Upper lobe of left lung (tissue), 6 donors: ENCODE measurements at regions not wholly inside any gene's neighbourhood (a gene's known extent, or its start where the extent isn't known, plus 50 kb on each side); places are given as distances from the start of the nearest gene placed in this dataset.

Source experiments
- ATAC-seq, 2 donors: fragments of 200-7000 bp; cut with Tn5 transposase; one replicate each; pipeline ENCODE4 v1.9.1; 2022; ENCODE audit warnings: mild to moderate bottlenecking in 2 of 2, moderate library complexity in 2 of 2; ENCODE audit not compliant: low FRiP score in 2 of 2
- DNase-seq, 2 donors: peaks; one replicate each; pipeline ENCODE4 v3.0.0-alpha.2; 2019 to 2020
- H3K27ac ChIP-seq, 4 donors: fragments of 200-600 bp; sonication (generic); one replicate each; pipeline ENCODE4 v1.5.1; 2016 to 2019
- H3K27me3 ChIP-seq, 4 donors: fragments of 200-600 bp; sonication (generic); one replicate each; pipeline ENCODE4 v1.5.1; 2017 to 2019
- H3K36me3 ChIP-seq, 4 donors: fragments of 200-600 bp; sonication (generic); one replicate each; pipeline ENCODE4 v1.5.1; 2016 to 2019
- H3K4me1 ChIP-seq, 4 donors: fragments of 200-600 bp; sonication (generic); one replicate each; pipeline ENCODE4 v1.5.1; 2018 to 2019
- H3K4me3 ChIP-seq, 4 donors: fragments of 200-600 bp; sonication (generic); one replicate each; pipeline ENCODE4 v1.5.1; 2017 to 2019; ENCODE audit warnings: mild to moderate bottlenecking in 2 of 4, moderate library complexity in 1 of 4
- H3K9me3 ChIP-seq, 4 donors: fragments of 200-600 bp; sonication (generic); one replicate each; pipeline ENCODE4 v1.5.1; 2018 to 2019
- CTCF ChIP-seq, 6 experiments: fragments of 450-650 bp in 4 of 6; fragments of 200-600 bp in 2 of 6; sonication (generic) in 2 of 6; IDR thresholded peaks; one replicate each; pipeline ENCODE4 v1.5.1; 2016 to 2019; ENCODE audit warnings: antibody characterized with exemption in 6 of 6
- EP300 ChIP-seq, 4 donors: sonication (generic); formaldehyde crosslinking; IDR thresholded peaks; one replicate each; pipeline ENCODE4 v1.5.1; 2017; ENCODE audit warnings: antibody characterized with exemption in 4 of 4, control low read depth in 2 of 4
- POLR2A ChIP-seq, 4 donors: fragments of 450-650 bp; IDR thresholded peaks; one replicate each; pipeline ENCODE4 v1.5.1; 2016 to 2017; ENCODE audit warnings: antibody characterized with exemption in 4 of 4, mild to moderate bottlenecking in 2 of 4
- POLR2AphosphoS5 ChIP-seq, 2 donors: sonication (generic); formaldehyde crosslinking; IDR thresholded peaks; one replicate each; pipeline ENCODE4 v1.5.1; 2017; ENCODE audit warnings: antibody characterized with exemption in 2 of 2
- WGBS, 2 donors: methylation state at CpG; one replicate each; pipeline ENCODE4 v1.1.5; 2017 to 2018; 5-methylcytosine and 5-hydroxymethylcytosine counted together
- donor health status: DM: no; HTN: no; CAD: no; lungs with moderate emphysema.
- donor health status: DM: no; HTN: yes; CAD: no; lungs with severe emphysema.

DNA sequence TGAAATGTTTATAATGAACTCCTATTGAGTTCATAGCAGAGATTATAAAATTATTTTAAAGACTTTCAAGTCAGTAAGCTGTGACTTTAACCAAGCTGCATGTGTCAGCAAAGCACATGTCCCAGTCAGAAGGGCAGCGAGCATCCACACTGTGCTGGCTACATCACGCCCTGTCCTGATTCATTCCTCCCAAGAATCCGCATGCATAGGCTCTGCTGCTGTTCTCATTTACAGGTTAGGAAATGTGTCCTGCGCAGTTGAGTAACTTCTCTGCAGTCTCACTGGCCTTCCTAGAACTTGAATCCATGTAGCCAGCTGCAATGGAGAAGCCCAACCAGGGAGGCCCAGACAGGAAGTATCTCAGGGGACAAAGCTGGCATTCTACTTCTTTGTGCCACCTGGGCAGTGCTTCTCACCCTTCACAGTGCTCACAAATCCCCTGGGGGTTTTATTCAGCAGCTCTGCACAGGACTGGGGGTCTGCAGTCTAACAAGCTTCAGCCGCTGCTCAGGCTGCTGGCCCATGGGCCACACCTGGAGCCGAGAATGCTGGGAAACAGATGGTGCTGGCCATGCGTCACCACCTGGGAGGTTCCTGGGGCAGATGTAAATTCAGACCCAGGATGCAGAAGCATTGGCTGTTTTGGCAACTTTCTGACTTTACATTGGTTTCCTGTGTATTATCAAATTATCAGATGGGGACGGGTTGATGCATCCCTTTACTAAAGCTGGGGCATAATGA is 192.8 kb upstream of the GDF10 start:
- DNase-seq (peak; percentile 23 to 34), ATAC-seq (no peak)
- TF ChIP-seq EP300 (IDR thresholded peaks at IDR 0.05): no peak
- no peak for TF ChIP-seq POLR2AphosphoS5 (IDR thresholded peaks at IDR 0.05)
- no peak for TF ChIP-seq CTCF (IDR thresholded peaks at IDR 0.05)
- TF ChIP-seq POLR2A (IDR thresholded peaks at IDR 0.05): no peak
- 90 to 91% methylated on average over 7 to 8 of the region's 8 CpGs for WGBS, 2 donors
- Histone ChIP-seq H3K36me3 (no peaks in the 10 kb centered on the region), H3K4me1 (peaks cover 0 to 11% (median 3%) of the 10 kb centered on the region in 4 donors), H3K27ac (no peak overlapping the region), H3K4me3 (no peak overlapping the region), H3K27me3 (no peaks in the 10 kb centered on the region), H3K9me3 (no peaks in the 10 kb centered on the region)

- Histone ChIP-seq H3K36me3 (no peaks in the 10 kb centered on the region), H3K27me3 (no peaks in the 10 kb centered on the region), H3K27ac (no peak overlapping the region), H3K9me3 (no peaks in the 10 kb centered on the region), H3K4me3 (no peak overlapping the region), H3K4me1 (peaks cover 0 to 5% (median 2%) of the 10 kb centered on the region in 4 donors)
- DNase-seq: no peak
- TF ChIP-seq POLR2AphosphoS5 (IDR thresholded peaks at IDR 0.05) (no peak), CTCF (IDR thresholded peaks at IDR 0.05) (no peak)
- ATAC-seq: no peak
- WGBS, 2 donors: 64 to 68% methylated on average over 2 of the region's 2 CpGs
Measured at GRCh38 chr10:47109906-47110305, 190.1 kb upstream of the GDF10 start.

DNA sequence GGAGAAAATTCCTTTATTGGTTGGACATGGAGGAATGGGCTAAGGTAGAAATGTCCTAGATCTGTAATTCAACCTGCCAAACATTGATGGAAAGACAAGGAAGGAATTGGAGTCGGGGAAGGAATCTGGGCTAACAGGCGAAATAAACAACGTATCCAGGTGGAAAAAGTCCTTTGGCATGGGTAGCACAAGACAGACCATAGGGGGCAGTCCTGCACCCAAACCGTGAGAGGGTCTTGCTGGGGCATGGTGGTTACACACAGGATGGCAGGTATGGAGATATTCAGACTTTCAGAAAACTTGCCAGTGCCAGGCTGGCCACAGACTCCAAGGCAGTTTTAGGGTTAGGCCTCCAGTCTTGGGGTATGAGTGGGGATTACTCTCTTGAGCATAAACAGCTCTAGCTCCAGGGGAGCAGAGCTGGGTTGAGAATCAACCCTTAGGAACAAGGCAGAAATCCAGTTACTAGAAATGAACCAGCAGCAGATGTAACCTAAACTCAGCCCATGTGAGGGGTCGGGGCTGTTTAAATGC is 188.6 kb upstream of the GDF10 start:
- WGBS, 2 donors: 82 to 91% methylated on average over 5 of the region's 5 CpGs
- no peaks in the 10 kb centered on the region for H3K4me1 ChIP-seq
- no peak for TF ChIP-seq POLR2A (IDR thresholded peaks at IDR 0.05)
- TF ChIP-seq POLR2AphosphoS5 (IDR thresholded peaks at IDR 0.05): no peak
- no peak for TF ChIP-seq CTCF (IDR thresholded peaks at IDR 0.05)
- TF ChIP-seq EP300 (IDR thresholded peaks at IDR 0.05): no peak
- DNase-seq (no peak), ATAC-seq (no peak)
- H3K4me3 ChIP-seq: no peak overlapping the region
- H3K27ac ChIP-seq: no peak overlapping the region
- no peaks in the 10 kb centered on the region for H3K27me3 ChIP-seq
- no peaks in the 10 kb centered on the region for H3K9me3 ChIP-seq
- no peaks in the 10 kb centered on the region for H3K36me3 ChIP-seq

DNA sequence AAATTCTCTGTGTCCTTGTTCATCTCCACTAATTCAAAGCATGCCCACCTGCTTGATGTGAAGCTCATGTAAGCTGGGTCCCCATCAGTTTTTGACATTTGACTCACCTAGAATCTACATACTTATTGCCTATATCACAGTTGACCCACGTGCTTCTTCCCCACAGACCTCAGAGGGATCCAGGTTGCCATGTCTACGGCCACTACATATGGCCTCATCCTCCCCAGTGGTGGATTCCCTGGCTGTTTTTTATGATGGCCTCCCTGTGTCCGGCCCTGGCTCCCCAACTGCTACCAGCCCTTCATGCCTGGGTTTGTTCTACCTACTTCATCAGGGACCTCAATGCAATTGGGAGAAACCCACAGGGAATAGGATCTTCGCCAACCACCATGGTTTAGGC is 187.4 kb upstream of the GDF10 start:
- no peaks in the 10 kb centered on the region for H3K9me3 ChIP-seq
- 89% methylated on average over 4 of the region's 4 CpGs for WGBS, 2 donors
- H3K27ac ChIP-seq: no peak overlapping the region
- ATAC-seq (no peak), DNase-seq (no peak)
- H3K27me3 ChIP-seq: no peaks in the 10 kb centered on the region
- no peaks in the 10 kb centered on the region for H3K4me1 ChIP-seq
- H3K4me3 ChIP-seq: no peak overlapping the region
- TF ChIP-seq POLR2AphosphoS5 (IDR thresholded peaks at IDR 0.05) (no peak), EP300 (IDR thresholded peaks at IDR 0.05) (no peak), CTCF (IDR thresholded peaks at IDR 0.05) (no peak), POLR2A (IDR thresholded peaks at IDR 0.05) (no peak)
- no peaks in the 10 kb centered on the region for H3K36me3 ChIP-seq
